Trophoblast cell (in vitro differentiated cells and primary cell): ENCODE measurements at regions not wholly inside any gene's neighbourhood (a gene's known extent, or its start where the extent isn't known, plus 50 kb on each side); places are given as distances from the start of the nearest gene placed in this dataset.

ENCODE experiments used
- DNase-seq, 2 donors: peaks; one replicate each; pipeline ENCODE4 v3.0.0-alpha.2; 2016
- H2AFZ ChIP-seq: 2 replicates; pipeline ENCODE4 v1.6.1; 2013; ENCODE audit warnings: low read length, moderate library complexity, mild to moderate bottlenecking; ENCODE audit not compliant: insufficient read depth, poor library complexity
- H2AK5ac ChIP-seq: 2 replicates; pipeline ENCODE4 v1.6.1; 2013; ENCODE audit warnings: mild to moderate bottlenecking, low read length
- H2BK120ac ChIP-seq: 2 replicates; pipeline ENCODE4 v1.6.1; 2013; ENCODE audit warnings: low read length, mild to moderate bottlenecking, moderate library complexity; ENCODE audit not compliant: insufficient read depth, poor library complexity
- H2BK12ac ChIP-seq: 2 replicates; pipeline ENCODE4 v1.6.1; 2013; ENCODE audit warnings: mild to moderate bottlenecking, low read length, moderate library complexity
- H2BK5ac ChIP-seq: 2 replicates; pipeline ENCODE4 v1.6.1; 2013; ENCODE audit warnings: low read length, low read depth, moderate library complexity, mild to moderate bottlenecking; ENCODE audit not compliant: poor library complexity
- H3K14ac ChIP-seq: 2 replicates; pipeline ENCODE4 v1.6.1; 2013; ENCODE audit warnings: mild to moderate bottlenecking, low read length
- H3K18ac ChIP-seq: 2 replicates; pipeline ENCODE4 v1.6.1; 2013; ENCODE audit warnings: mild to moderate bottlenecking, low read length
- H3K23ac ChIP-seq: 2 replicates; pipeline ENCODE4 v1.6.1; 2013; ENCODE audit warnings: low read length
- H3K27ac ChIP-seq: 2 replicates; pipeline ENCODE4 v1.5.1; 2013; ENCODE audit warnings: low read depth, mild to moderate bottlenecking, inconsistent platforms, low read length, moderate library complexity
- H3K27me3 ChIP-seq: 2 replicates; pipeline ENCODE4 v1.6.1; 2013; ENCODE audit warnings: inconsistent platforms, mild to moderate bottlenecking, low read length, moderate library complexity; ENCODE audit not compliant: insufficient read depth
- H3K36me3 ChIP-seq, 2 experiments: 1 replicate in 1 of 2; 2 replicates in 1 of 2; pipeline ENCODE4 v1.6.1; 2013; ENCODE audit warnings: low read length in 2 of 2, mild to moderate bottlenecking in 2 of 2, moderate library complexity in 1 of 2; ENCODE audit not compliant: insufficient read depth in 2 of 2, control insufficient read depth in 1 of 2
- H3K4ac ChIP-seq: 2 replicates; pipeline ENCODE4 v1.6.1; 2013; ENCODE audit warnings: low read depth, mild to moderate bottlenecking, low read length, moderate library complexity
- H3K4me1 ChIP-seq, 2 experiments: 1 replicate in 1 of 2; 2 replicates in 1 of 2; pipeline ENCODE4 v1.6.1; 2013; ENCODE audit warnings: low read length in 2 of 2, mild to moderate bottlenecking in 2 of 2, moderate library complexity in 1 of 2; ENCODE audit not compliant: insufficient read depth in 2 of 2, control insufficient read depth in 1 of 2
- H3K4me2 ChIP-seq: 2 replicates; pipeline ENCODE4 v1.6.1; 2013; ENCODE audit warnings: inconsistent platforms, mild to moderate bottlenecking, low read length, moderate library complexity
- H3K4me3 ChIP-seq: 2 replicates; pipeline ENCODE4 v1.5.1; 2013; ENCODE audit warnings: mild to moderate bottlenecking, low read depth, low read length, inconsistent platforms
- H3K79me1 ChIP-seq: one replicate; pipeline ENCODE4 v1.6.1; 2013; ENCODE audit warnings: low read length
- H3K79me2 ChIP-seq: 2 replicates; pipeline ENCODE4 v1.6.1; 2013; ENCODE audit warnings: low read length, mild to moderate bottlenecking; ENCODE audit not compliant: control insufficient read depth, insufficient read depth, poor library complexity
- H3K9ac ChIP-seq: 2 replicates; pipeline ENCODE4 v1.6.1; 2013; ENCODE audit warnings: mild to moderate bottlenecking, low read length
- H3K9me3 ChIP-seq: 2 replicates; pipeline ENCODE4 v1.6.1; 2013; ENCODE audit warnings: low read depth, mild to moderate bottlenecking, control low read depth, inconsistent platforms, low read length; ENCODE audit not compliant: insufficient read depth
- H4K12ac ChIP-seq: 2 replicates; pipeline ENCODE4 v1.6.1; 2013; ENCODE audit warnings: low read depth, mild to moderate bottlenecking, low read length, moderate library complexity
- H4K8ac ChIP-seq: 2 replicates; pipeline ENCODE4 v1.6.1; 2013; ENCODE audit warnings: low read depth, mild to moderate bottlenecking, low read length, moderate library complexity
- H4K91ac ChIP-seq: one replicate; pipeline ENCODE4 v1.6.1; 2013; ENCODE audit warnings: low read depth, mild to moderate bottlenecking, low read length, moderate library complexity
- WGBS: extraction: QIAGEN DNeasy Blood & Tissue Kit; methylation state at CpG from one replicate; pipeline ENCODE4 v1.1.7; 2013; ENCODE audit warnings: missing lambda C conversion rate; ENCODE audit not compliant: insufficient read length, insufficient coverage; ENCODE audit errors: extremely low coverage; 5-methylcytosine and 5-hydroxymethylcytosine counted together

DNA sequence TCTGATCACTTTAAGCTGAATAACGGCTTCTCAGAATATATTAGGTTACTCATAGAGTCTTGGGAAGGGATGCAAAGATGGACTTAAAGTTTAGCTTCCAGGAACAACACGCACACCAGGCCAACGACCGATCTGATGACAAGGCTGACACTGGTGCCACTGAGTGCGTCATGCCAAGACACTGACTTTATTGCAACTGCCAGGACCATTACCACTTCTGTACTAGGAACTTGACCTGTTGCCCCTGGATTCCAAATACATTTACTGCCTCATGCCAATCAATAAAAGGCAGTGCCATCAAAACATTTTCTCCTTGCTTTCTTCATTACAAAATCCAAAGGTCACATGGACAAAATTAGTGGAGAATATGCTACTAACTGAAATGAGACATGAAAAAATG is 505.9 kb upstream of the CTSO start:
- Histone ChIP-seq H2AK5ac (no peak overlapping the region), H3K14ac (no peak overlapping the region), H3K79me1 (no peaks in the 10 kb centered on the region), H3K18ac (no peak overlapping the region), H3K79me2 (no peaks in the 10 kb centered on the region), H2BK12ac (no peak overlapping the region), H2BK5ac (no peak overlapping the region), H2BK120ac (no peak overlapping the region), H2AFZ (no peak overlapping the region), H3K4me2 (no peak overlapping the region), H3K9ac (no peak overlapping the region), H3K4me3 (no peak overlapping the region), H3K4me1 (no peaks in the 10 kb centered on the region), H3K4ac (no peak overlapping the region), H3K27me3 (no peaks in the 10 kb centered on the region), H3K9me3 (peaks cover 1% of the 10 kb centered on the region), H3K23ac (no peak overlapping the region), H4K12ac (no peak overlapping the region), H3K27ac (no peak overlapping the region), H4K8ac (no peak overlapping the region), H3K36me3 (no peaks in the 10 kb centered on the region), H4K91ac (no peak overlapping the region)
- WGBS = no CpG with 5 or more reads among the region's 5 CpGs
- no peak for DNase-seq

- Histone ChIP-seq H3K79me1 (no peaks in the 10 kb centered on the region), H2AK5ac (no peak overlapping the region), H4K91ac (no peak overlapping the region), H3K18ac (no peak overlapping the region), H3K9ac (no peak overlapping the region), H3K27me3 (no peaks in the 10 kb centered on the region), H2BK12ac (no peak overlapping the region), H2AFZ (no peak overlapping the region), H3K36me3 (no peaks in the 10 kb centered on the region), H3K4me1 (no peaks in the 10 kb centered on the region), H3K79me2 (no peaks in the 10 kb centered on the region), H3K4me3 (no peak overlapping the region), H3K23ac (no peak overlapping the region), H3K4me2 (no peak overlapping the region), H2BK120ac (no peak overlapping the region), H4K8ac (no peak overlapping the region), H4K12ac (no peak overlapping the region), H3K4ac (no peak overlapping the region), H3K14ac (no peak overlapping the region), H2BK5ac (no peak overlapping the region), H3K9me3 (peaks cover 1% of the 10 kb centered on the region), H3K27ac (no peak overlapping the region)
- no peak for DNase-seq
- WGBS = no CpG with 5 or more reads among the region's 2 CpGs
Measured at GRCh38 chr4:156456830-156457229, 503.2 kb upstream of the CTSO start.

DNA sequence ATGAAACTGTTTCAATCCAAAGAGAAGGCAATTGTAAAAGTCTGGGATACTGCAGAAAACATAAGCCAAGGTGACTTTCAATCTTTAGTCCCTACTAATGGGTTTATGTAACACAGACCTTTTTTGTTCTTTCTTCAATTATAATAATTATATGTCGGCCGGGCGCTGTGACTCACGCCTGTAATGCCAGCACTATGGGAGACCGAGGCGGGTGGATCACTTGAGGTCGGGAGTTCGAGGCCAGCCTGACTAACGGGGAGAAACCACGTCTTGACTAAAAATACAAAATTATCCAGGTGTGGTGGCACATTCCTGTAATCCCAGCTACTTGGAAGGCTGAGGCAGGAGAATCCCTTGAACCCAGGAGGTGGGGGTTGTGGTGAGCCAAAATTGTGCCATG is 489.8 kb upstream of the CTSO start:
- Histone ChIP-seq H3K4ac (no peak overlapping the region), H3K79me1 (no peaks in the 10 kb centered on the region), H4K8ac (no peak overlapping the region), H3K36me3 (no peaks in the 10 kb centered on the region), H2BK120ac (no peak overlapping the region), H3K4me2 (no peak overlapping the region), H3K4me1 (no peaks in the 10 kb centered on the region), H2BK12ac (no peak overlapping the region), H3K79me2 (no peaks in the 10 kb centered on the region), H3K4me3 (no peak overlapping the region), H3K9ac (no peak overlapping the region), H3K27me3 (no peaks in the 10 kb centered on the region), H2AK5ac (no peak overlapping the region), H3K23ac (no peak overlapping the region), H3K14ac (no peak overlapping the region), H3K9me3 (no peaks in the 10 kb centered on the region), H4K91ac (no peak overlapping the region), H3K18ac (no peak overlapping the region), H3K27ac (no peak overlapping the region), H4K12ac (no peak overlapping the region), H2AFZ (no peak overlapping the region), H2BK5ac (no peak overlapping the region)
- WGBS = no CpG with 5 or more reads among the region's 10 CpGs
- DNase-seq = no peak

DNA sequence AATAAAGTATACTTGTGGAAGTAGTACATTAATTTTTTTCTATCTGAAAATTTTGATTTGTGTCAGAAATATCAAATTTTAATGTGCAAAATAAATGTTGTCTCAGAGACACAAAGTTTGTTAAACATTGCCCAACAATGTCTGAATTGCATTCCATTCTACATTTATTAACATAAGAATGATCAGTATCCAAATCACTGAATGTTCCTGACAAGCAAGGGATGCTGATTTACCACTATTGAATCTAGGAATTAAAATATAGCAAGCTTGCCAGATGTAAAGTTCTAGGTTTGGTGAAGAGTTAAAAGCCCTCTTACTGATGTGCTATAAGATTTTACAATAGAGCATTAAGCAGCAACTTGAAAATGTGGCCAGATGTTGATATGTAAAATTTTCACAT is 489.2 kb upstream of the CTSO start:
- no peaks in the 10 kb centered on the region for H3K4me1 ChIP-seq
- H3K9me3 ChIP-seq = no peaks in the 10 kb centered on the region
- H2AK5ac ChIP-seq = no peak overlapping the region
- no peak overlapping the region for H2BK120ac ChIP-seq
- no peaks in the 10 kb centered on the region for H3K79me2 ChIP-seq
- H3K4me2 ChIP-seq = no peak overlapping the region
- H2BK12ac ChIP-seq = no peak overlapping the region
- no peak overlapping the region for H3K4me3 ChIP-seq
- no peak overlapping the region for H3K4ac ChIP-seq
- H3K36me3 ChIP-seq = no peaks in the 10 kb centered on the region
- H2AFZ ChIP-seq = no peak overlapping the region
- no peak overlapping the region for H3K27ac ChIP-seq
- H3K14ac ChIP-seq = no peak overlapping the region
- no peak for DNase-seq
- no peak overlapping the region for H3K18ac ChIP-seq
- no peak overlapping the region for H4K91ac ChIP-seq
- H4K12ac ChIP-seq = no peak overlapping the region
- H3K23ac ChIP-seq = no peak overlapping the region
- no peak overlapping the region for H3K9ac ChIP-seq
- H3K79me1 ChIP-seq = no peaks in the 10 kb centered on the region
- H4K8ac ChIP-seq = no peak overlapping the region
- H2BK5ac ChIP-seq = no peak overlapping the region
- H3K27me3 ChIP-seq = no peaks in the 10 kb centered on the region
